ENCODE measurements at regions not wholly inside any gene's neighbourhood (a gene's known extent, or its start where the extent isn't known, plus 50 kb on each side); places are given as distances from the start of the nearest gene placed in this dataset.

DNA sequence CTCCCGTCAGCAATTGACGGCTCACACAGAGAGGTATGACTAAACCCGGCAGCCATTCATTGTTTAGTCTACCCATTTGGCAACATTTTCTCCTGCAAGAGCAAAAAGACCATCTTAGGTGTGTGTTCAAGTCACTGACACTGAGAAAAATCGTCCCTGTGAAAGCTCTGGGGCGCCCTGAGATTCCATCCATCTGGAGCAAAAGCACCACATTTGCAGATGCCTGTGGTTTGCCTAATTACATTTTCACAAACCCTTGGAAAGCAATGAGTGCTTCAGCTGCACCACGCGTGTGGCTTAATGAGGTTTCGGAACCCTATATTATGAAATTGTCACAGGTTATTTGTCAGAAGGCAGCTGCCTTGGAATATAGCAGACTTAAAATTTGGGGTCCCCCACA lies 110.7 kb upstream of the PTPRM start:
- H3K4me3 Mint-ChIP-seq = no peak overlapping the region
- DNase-seq (no peak), ATAC-seq (no peak)
- no peaks in the 10 kb centered on the region for H3K27me3 ChIP-seq (ENCODE audit: control insufficient read depth, insufficient read depth, low read length)
- H3K9me3 ChIP-seq (ENCODE audit: control insufficient read depth, insufficient read depth, low read length) = no peaks in the 10 kb centered on the region
- H3K27ac ChIP-seq (ENCODE audit: low read length) = no peak overlapping the region
- TF ChIP-seq, protein P1, sequence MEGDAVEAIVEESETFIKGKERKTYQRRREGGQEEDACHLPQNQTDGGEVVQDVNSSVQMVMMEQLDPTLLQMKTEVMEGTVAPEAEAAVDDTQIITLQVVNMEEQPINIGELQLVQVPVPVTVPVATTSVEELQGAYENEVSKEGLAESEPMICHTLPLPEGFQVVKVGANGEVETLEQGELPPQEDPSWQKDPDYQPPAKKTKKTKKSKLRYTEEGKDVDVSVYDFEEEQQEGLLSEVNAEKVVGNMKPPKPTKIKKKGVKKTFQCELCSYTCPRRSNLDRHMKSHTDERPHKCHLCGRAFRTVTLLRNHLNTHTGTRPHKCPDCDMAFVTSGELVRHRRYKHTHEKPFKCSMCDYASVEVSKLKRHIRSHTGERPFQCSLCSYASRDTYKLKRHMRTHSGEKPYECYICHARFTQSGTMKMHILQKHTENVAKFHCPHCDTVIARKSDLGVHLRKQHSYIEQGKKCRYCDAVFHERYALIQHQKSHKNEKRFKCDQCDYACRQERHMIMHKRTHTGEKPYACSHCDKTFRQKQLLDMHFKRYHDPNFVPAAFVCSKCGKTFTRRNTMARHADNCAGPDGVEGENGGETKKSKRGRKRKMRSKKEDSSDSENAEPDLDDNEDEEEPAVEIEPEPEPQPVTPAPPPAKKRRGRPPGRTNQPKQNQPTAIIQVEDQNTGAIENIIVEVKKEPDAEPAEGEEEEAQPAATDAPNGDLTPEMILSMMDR (IDR thresholded peaks at IDR 0.05) = no peak
- no peak overlapping the region for H3K4me3 ChIP-seq (ENCODE audit: low read length)
- no peaks in the 10 kb centered on the region for H3K27me3 Mint-ChIP-seq (ENCODE audit: low read depth in 2 of 2)
- intact Hi-C loops (cut with micrococcal nuclease) = no loop called here
- H3K36me3 ChIP-seq (ENCODE audit: control insufficient read depth, insufficient read depth, low read length) = no peaks in the 10 kb centered on the region
- no peaks in the 10 kb centered on the region for H3K36me3 Mint-ChIP-seq
- no peak overlapping the region for H3K27ac Mint-ChIP-seq
- 91% methylated on average over 8 of the region's 8 CpGs for WGBS (ENCODE audit: insufficient coverage)
- no peaks in the 10 kb centered on the region for H3K4me1 ChIP-seq (ENCODE audit: control insufficient read depth, insufficient read depth, low read length)
- H3K9me3 Mint-ChIP-seq = no peaks in the 10 kb centered on the region
- no peaks in the 10 kb centered on the region for H3K4me1 Mint-ChIP-seq

DNA sequence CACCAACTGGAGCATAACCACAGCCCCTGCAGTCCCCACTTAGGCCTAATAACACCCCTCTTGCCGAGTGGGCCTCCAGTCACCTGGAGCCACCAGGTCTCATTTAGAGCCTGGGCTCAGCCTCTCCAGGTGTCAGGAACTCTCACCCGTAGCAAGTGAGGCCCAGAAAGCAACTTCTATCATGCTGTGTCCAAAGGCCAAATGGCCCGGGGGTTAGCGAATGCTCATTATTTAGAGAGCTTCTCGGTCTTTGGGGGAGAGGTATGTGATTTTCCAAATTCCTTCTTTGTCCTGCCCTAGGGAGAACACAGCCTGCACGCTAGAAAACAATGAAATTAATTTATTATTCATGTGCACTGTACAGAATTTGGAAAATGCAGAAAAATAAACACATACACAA lies 109.9 kb upstream of the PTPRM start:
- no peaks in the 10 kb centered on the region for H3K36me3 Mint-ChIP-seq
- Histone ChIP-seq H3K27ac (ENCODE audit: low read length) (no peak overlapping the region), H3K27me3 (ENCODE audit: control insufficient read depth, insufficient read depth, low read length) (no peaks in the 10 kb centered on the region), H3K4me3 (ENCODE audit: low read length) (no peak overlapping the region), H3K4me1 (ENCODE audit: control insufficient read depth, insufficient read depth, low read length) (no peaks in the 10 kb centered on the region), H3K9me3 (ENCODE audit: control insufficient read depth, insufficient read depth, low read length) (no peaks in the 10 kb centered on the region), H3K36me3 (ENCODE audit: control insufficient read depth, insufficient read depth, low read length) (no peaks in the 10 kb centered on the region)
- H3K27me3 Mint-ChIP-seq (ENCODE audit: low read depth in 2 of 2) = no peaks in the 10 kb centered on the region
- DNase-seq (no peak), ATAC-seq (no peak)
- H3K4me3 Mint-ChIP-seq = no peak overlapping the region
- intact Hi-C loops (cut with micrococcal nuclease) = no loop called here
- H3K27ac Mint-ChIP-seq = no peak overlapping the region
- H3K4me1 Mint-ChIP-seq = no peaks in the 10 kb centered on the region
- no peaks in the 10 kb centered on the region for H3K9me3 Mint-ChIP-seq
- TF ChIP-seq, protein P1 (IDR thresholded peaks at IDR 0.05) = no peak
- 86% methylated on average over 4 of the region's 6 CpGs for WGBS (ENCODE audit: insufficient coverage)

- Mint-ChIP-seq H3K27me3 (ENCODE audit: low read depth in 2 of 2) (no peaks in the 10 kb centered on the region), H3K27ac (no peak overlapping the region), H3K36me3 (no peaks in the 10 kb centered on the region), H3K4me1 (no peaks in the 10 kb centered on the region), H3K4me3 (no peak overlapping the region), H3K9me3 (no peaks in the 10 kb centered on the region)
- 77% methylated on average over 1 of the region's 1 CpG for WGBS (ENCODE audit: insufficient coverage)
- no peaks in the 10 kb centered on the region for H3K27me3 ChIP-seq (ENCODE audit: control insufficient read depth, insufficient read depth, low read length)
- H3K36me3 ChIP-seq (ENCODE audit: control insufficient read depth, insufficient read depth, low read length) = no peaks in the 10 kb centered on the region
- no peak for DNase-seq
- H3K27ac ChIP-seq (ENCODE audit: low read length) = no peak overlapping the region
- intact Hi-C loops (cut with micrococcal nuclease) = no loop called here
- TF ChIP-seq, protein P1 (IDR thresholded peaks at IDR 0.05) = no peak
- H3K9me3 ChIP-seq (ENCODE audit: control insufficient read depth, insufficient read depth, low read length) = no peaks in the 10 kb centered on the region
- no peaks in the 10 kb centered on the region for H3K4me1 ChIP-seq (ENCODE audit: control insufficient read depth, insufficient read depth, low read length)
- ATAC-seq = no peak
- H3K4me3 ChIP-seq (ENCODE audit: low read length) = no peak overlapping the region
Measured at GRCh38 chr18:7458884-7459283, 108.2 kb upstream of the PTPRM start.

GRCh38 chr18:7459851-7460770 lies 107.0 kb upstream of the PTPRM start:
- DNase-seq = no peak
- Histone ChIP-seq H3K4me1 (ENCODE audit: control insufficient read depth, insufficient read depth, low read length) (no peaks in the 10 kb centered on the region), H3K36me3 (ENCODE audit: control insufficient read depth, insufficient read depth, low read length) (no peaks in the 10 kb centered on the region), H3K27me3 (ENCODE audit: control insufficient read depth, insufficient read depth, low read length) (no peaks in the 10 kb centered on the region), H3K27ac (ENCODE audit: low read length) (no peak overlapping the region), H3K9me3 (ENCODE audit: control insufficient read depth, insufficient read depth, low read length) (no peaks in the 10 kb centered on the region), H3K4me3 (ENCODE audit: low read length) (no peak overlapping the region)
- Mint-ChIP-seq H3K4me3 (no peak overlapping the region), H3K27me3 (ENCODE audit: low read depth in 2 of 2) (no peaks in the 10 kb centered on the region), H3K9me3 (no peaks in the 10 kb centered on the region), H3K4me1 (no peaks in the 10 kb centered on the region), H3K36me3 (no peaks in the 10 kb centered on the region), H3K27ac (no peak overlapping the region)
- 88% methylated on average over 25 of the region's 25 CpGs for WGBS (ENCODE audit: insufficient coverage)
- intact Hi-C loops (cut with micrococcal nuclease) = no loop called here
- no peak for ATAC-seq
- TF ChIP-seq, protein P1 (IDR thresholded peaks at IDR 0.05) = no peak
